ENCODE measurements at regions not wholly inside any gene's neighbourhood (a gene's known extent, or its start where the extent isn't known, plus 50 kb on each side); places are given as distances from the start of the nearest gene placed in this dataset.

DNA sequence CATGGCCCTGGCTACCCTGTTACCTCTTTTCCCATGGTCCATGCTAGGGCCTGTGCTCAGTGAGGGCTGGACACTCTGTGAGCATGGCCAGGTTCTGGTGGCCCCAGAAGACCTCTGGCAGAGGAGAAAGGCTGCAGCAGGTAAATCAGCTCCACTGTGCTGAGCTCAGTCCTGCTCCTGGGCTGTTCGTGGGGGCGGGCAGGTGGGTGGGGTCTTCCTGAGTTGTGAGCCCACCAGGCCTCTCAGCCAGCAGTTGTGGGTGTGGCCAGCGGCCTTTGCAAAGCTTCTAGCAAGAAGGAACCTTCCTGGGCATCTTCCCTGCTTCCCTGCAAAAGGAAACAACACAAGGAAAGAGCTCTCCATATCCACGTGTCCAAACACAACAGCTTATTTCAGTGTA lies 85.3 kb upstream of the STX18 start:
- TF ChIP-seq, protein P1, sequence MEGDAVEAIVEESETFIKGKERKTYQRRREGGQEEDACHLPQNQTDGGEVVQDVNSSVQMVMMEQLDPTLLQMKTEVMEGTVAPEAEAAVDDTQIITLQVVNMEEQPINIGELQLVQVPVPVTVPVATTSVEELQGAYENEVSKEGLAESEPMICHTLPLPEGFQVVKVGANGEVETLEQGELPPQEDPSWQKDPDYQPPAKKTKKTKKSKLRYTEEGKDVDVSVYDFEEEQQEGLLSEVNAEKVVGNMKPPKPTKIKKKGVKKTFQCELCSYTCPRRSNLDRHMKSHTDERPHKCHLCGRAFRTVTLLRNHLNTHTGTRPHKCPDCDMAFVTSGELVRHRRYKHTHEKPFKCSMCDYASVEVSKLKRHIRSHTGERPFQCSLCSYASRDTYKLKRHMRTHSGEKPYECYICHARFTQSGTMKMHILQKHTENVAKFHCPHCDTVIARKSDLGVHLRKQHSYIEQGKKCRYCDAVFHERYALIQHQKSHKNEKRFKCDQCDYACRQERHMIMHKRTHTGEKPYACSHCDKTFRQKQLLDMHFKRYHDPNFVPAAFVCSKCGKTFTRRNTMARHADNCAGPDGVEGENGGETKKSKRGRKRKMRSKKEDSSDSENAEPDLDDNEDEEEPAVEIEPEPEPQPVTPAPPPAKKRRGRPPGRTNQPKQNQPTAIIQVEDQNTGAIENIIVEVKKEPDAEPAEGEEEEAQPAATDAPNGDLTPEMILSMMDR (IDR thresholded peaks at IDR 0.05 in 2 of 3, conservative IDR thresholded peaks at IDR 0.05 in 1 of 3; ENCODE audit: control insufficient read depth in 2 of 3, extremely low read depth in 1 of 3, insufficient read depth in 1 of 3, low read depth in 3 of 3, low read length in 3 of 3) = no peak
- TF ChIP-seq EP300 (IDR thresholded peaks at IDR 0.05; ENCODE audit: borderline replicate concordance in 1 of 2, control insufficient read depth in 1 of 2, low read depth in 2 of 2, low read length in 2 of 2) (no peak), SP1 (IDR thresholded peaks at IDR 0.05; ENCODE audit: low read depth, low read length) (no peak), RCOR1 (conservative IDR thresholded peaks at IDR 0.05; ENCODE audit: low read depth, low read length) (no peak), SMAD1 (IDR thresholded peaks at IDR 0.05; ENCODE audit: low read depth, partially characterized antibody) (no peak), JUNB (IDR thresholded peaks at IDR 0.05) (no peak)
- TF ChIP-seq, protein P2, sequence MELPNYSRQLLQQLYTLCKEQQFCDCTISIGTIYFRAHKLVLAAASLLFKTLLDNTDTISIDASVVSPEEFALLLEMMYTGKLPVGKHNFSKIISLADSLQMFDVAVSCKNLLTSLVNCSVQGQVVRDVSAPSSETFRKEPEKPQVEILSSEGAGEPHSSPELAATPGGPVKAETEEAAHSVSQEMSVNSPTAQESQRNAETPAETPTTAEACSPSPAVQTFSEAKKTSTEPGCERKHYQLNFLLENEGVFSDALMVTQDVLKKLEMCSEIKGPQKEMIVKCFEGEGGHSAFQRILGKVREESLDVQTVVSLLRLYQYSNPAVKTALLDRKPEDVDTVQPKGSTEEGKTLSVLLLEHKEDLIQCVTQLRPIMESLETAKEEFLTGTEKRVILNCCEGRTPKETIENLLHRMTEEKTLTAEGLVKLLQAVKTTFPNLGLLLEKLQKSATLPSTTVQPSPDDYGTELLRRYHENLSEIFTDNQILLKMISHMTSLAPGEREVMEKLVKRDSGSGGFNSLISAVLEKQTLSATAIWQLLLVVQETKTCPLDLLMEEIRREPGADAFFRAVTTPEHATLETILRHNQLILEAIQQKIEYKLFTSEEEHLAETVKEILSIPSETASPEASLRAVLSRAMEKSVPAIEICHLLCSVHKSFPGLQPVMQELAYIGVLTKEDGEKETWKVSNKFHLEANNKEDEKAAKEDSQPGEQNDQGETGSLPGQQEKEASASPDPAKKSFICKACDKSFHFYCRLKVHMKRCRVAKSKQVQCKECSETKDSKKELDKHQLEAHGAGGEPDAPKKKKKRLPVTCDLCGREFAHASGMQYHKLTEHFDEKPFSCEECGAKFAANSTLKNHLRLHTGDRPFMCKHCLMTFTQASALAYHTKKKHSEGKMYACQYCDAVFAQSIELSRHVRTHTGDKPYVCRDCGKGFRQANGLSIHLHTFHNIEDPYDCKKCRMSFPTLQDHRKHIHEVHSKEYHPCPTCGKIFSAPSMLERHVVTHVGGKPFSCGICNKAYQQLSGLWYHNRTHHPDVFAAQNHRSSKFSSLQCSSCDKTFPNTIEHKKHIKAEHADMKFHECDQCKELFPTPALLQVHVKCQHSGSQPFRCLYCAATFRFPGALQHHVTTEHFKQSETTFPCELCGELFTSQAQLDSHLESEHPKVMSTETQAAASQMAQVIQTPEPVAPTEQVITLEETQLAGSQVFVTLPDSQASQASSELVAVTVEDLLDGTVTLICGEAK (IDR thresholded peaks at IDR 0.05; ENCODE audit: borderline replicate concordance) = no peak
- TF ChIP-seq, protein P3, sequence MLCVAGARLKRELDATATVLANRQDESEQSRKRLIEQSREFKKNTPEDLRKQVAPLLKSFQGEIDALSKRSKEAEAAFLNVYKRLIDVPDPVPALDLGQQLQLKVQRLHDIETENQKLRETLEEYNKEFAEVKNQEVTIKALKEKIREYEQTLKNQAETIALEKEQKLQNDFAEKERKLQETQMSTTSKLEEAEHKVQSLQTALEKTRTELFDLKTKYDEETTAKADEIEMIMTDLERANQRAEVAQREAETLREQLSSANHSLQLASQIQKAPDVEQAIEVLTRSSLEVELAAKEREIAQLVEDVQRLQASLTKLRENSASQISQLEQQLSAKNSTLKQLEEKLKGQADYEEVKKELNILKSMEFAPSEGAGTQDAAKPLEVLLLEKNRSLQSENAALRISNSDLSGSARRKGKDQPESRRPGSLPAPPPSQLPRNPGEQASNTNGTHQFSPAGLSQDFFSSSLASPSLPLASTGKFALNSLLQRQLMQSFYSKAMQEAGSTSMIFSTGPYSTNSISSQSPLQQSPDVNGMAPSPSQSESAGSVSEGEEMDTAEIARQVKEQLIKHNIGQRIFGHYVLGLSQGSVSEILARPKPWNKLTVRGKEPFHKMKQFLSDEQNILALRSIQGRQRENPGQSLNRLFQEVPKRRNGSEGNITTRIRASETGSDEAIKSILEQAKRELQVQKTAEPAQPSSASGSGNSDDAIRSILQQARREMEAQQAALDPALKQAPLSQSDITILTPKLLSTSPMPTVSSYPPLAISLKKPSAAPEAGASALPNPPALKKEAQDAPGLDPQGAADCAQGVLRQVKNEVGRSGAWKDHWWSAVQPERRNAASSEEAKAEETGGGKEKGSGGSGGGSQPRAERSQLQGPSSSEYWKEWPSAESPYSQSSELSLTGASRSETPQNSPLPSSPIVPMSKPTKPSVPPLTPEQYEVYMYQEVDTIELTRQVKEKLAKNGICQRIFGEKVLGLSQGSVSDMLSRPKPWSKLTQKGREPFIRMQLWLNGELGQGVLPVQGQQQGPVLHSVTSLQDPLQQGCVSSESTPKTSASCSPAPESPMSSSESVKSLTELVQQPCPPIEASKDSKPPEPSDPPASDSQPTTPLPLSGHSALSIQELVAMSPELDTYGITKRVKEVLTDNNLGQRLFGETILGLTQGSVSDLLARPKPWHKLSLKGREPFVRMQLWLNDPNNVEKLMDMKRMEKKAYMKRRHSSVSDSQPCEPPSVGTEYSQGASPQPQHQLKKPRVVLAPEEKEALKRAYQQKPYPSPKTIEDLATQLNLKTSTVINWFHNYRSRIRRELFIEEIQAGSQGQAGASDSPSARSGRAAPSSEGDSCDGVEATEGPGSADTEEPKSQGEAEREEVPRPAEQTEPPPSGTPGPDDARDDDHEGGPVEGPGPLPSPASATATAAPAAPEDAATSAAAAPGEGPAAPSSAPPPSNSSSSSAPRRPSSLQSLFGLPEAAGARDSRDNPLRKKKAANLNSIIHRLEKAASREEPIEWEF (IDR thresholded peaks at IDR 0.05; ENCODE audit: insufficient replicate concordance, low read depth, low read length) = no peak

All from GM12878 (cell line).